Midbrain (tissue), 1 donor: ENCODE measurements at regions not wholly inside any gene's neighbourhood (a gene's known extent, or its start where the extent isn't known, plus 50 kb on each side); places are given as distances from the start of the nearest gene placed in this dataset.

Experiments
- DNase-seq: peaks from one replicate; lab custom pipeline; 2025; lab: John Stamatoyannopoulos, UW

DNA sequence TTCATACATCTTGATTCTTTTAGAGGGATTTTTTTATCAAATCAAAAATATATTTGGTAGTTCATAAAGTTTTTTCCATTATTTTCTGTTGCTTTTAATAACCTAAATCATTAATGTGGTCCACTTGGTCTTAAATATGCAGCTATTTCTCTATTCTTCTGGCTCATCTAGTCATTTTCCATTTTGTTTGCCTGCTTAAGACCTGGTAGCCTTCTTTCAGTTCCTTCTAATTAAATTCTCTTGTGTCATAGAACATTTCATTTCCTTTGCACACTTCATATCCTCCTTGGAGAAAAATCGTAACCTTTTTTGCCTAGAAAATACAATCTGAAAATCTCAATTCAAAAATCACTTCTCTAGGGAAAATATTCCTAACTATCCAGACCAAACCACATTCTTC is 387.0 kb downstream of the LRFN5 start:
- DNase-seq = no peak

GRCh38 chr14:41986700-41987099 is 380.0 kb downstream of the LRFN5 start:
- no peak for DNase-seq

DNA sequence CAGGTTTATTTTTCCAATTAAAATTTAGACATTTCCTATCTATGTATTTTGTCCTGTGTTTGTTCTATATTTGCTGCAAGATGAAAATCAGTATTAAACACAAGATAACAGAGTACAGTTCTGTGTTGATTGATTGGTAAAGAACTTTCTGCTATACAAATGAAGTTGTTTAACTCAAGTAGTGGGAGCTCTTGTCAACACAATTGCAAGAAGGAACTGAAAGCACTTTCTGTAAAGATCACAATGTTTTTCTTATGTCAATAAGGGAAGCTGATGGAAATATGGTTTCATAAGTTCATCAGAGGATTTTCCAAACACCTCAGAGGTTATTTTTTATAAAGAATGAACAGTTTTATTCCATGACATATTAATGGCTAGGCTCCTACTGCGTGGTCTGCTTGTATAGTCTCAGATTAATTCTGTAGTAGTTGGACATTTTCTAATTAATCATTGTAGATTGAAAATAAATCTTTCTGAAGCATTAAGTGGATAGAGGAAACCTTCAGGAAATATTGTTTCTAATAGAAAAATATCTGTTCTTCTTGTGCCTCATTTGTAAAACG is 379.5 kb downstream of the LRFN5 start:
- DNase-seq = no peak

- DNase-seq = no peak
These were observed 366.5 kb downstream of the LRFN5 start for GRCh38 chr14:41973178-41973577.

DNA sequence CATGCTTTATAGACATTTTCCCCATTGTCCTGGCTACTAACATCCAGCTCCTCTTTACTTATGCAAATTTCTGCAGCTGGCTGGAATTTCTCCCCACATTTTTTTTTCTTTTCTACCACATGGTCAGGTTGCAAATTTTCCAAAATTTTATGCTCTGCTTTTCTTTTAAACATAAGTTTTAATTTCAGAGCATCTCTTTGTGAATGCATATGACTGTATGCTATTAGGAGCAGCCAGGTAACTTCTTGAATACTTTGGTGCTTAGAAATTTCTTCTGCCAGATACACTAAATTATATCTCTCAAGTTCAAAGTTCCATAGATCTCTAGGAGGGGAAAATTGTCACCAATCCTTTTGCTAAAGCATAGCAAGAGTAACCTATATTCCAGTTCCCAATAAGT is 365.9 kb downstream of the LRFN5 start:
- DNase-seq = no peak

DNA sequence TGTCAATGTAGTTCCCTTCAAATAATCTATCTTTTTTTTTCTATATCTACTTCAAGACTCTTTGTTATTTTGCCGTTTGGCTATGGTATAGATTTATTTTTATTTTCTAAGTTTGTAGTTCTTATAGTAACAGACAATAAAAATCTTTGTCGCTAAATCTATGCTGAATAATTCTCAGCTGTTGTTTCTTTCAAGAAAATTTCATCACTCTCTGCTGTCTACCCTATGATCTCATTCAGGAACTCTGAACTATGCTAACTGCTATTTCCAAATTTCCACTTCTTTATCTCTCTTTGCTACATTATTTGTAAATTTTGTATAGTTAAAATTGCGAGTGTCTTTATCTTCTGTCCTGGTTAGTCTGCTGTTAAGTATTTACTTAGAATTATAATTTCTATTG is 353.6 kb downstream of the LRFN5 start:
- DNase-seq = no peak

- DNase-seq = no peak
These were observed 350.8 kb downstream of the LRFN5 start for GRCh38 chr14:41957459-41957858.
